Stimulated activated CD8-positive, alpha-beta memory T cell treated with anti-CD3 and anti-CD28 coated beads, Interleukin-7, amount 100 ng/mL, for 48 hours (primary cell): ENCODE measurements at regions not wholly inside any gene's neighbourhood (a gene's known extent, or its start where the extent isn't known, plus 50 kb on each side); places are given as distances from the start of the nearest gene placed in this dataset.

Experiments used
- DNase-seq, 2 donors: peaks; one replicate each; pipeline ENCODE4 v3.0.0-alpha.2; 2020; ENCODE audit warnings: low read depth in 1 of 2; ENCODE audit errors: extremely low read depth in 1 of 2

GRCh38 chr15:53307952-53308624, 451.4 kb downstream of the WDR72 start:
- DNase-seq, result no peak

- no peak for DNase-seq
These were observed 453.9 kb downstream of the WDR72 start for GRCh38 chr15:53305554-53305953.

GRCh38 chr15:53305101-53305500, 454.4 kb downstream of the WDR72 start:
- no peak for DNase-seq

- no peak for DNase-seq
These were observed 461.6 kb downstream of the WDR72 start for GRCh38 chr15:53297828-53298227.

- no peak for DNase-seq
These were observed 462.9 kb downstream of the WDR72 start for GRCh38 chr15:53296603-53297002.

- DNase-seq, result no peak
These were observed 463.9 kb downstream of the WDR72 start for GRCh38 chr15:53295574-53295973.

- DNase-seq, result no peak
These were observed 470.9 kb downstream of the WDR72 start for GRCh38 chr15:53288542-53288941.

GRCh38 chr15:53274630-53275029, 484.5 kb upstream of the ONECUT1 start:
- DNase-seq, result no peak

- no peak for DNase-seq
These were observed 482.0 kb upstream of the ONECUT1 start for GRCh38 chr15:53272116-53272515.

- DNase-seq, result no peak
These were observed 476.0 kb upstream of the ONECUT1 start for GRCh38 chr15:53266176-53266575.

- DNase-seq, result no peak
These were observed 470.5 kb upstream of the ONECUT1 start for GRCh38 chr15:53260647-53261046.

GRCh38 chr15:53256457-53256856, 466.3 kb upstream of the ONECUT1 start:
- DNase-seq, result no peak

GRCh38 chr15:53256043-53256442, 465.9 kb upstream of the ONECUT1 start:
- DNase-seq, result no peak

GRCh38 chr15:53251996-53252395, 461.9 kb upstream of the ONECUT1 start:
- DNase-seq, result no peak

GRCh38 chr15:53251523-53251922, 461.4 kb upstream of the ONECUT1 start:
- no peak for DNase-seq

GRCh38 chr15:53247041-53247708, 457.0 kb upstream of the ONECUT1 start:
- no peak for DNase-seq

GRCh38 chr15:53246404-53246803, 456.3 kb upstream of the ONECUT1 start:
- no peak for DNase-seq

- DNase-seq, result no peak
These were observed 443.7 kb upstream of the ONECUT1 start for GRCh38 chr15:53233801-53234200.

- DNase-seq, result no peak
These were observed 440.3 kb upstream of the ONECUT1 start for GRCh38 chr15:53230473-53230872.

- no peak for DNase-seq
These were observed 436.4 kb upstream of the ONECUT1 start for GRCh38 chr15:53226559-53226958.

GRCh38 chr15:53225781-53226180, 435.6 kb upstream of the ONECUT1 start:
- DNase-seq, result no peak

- DNase-seq, result no peak
These were observed 434.2 kb upstream of the ONECUT1 start for GRCh38 chr15:53224371-53224770.

GRCh38 chr15:53223815-53224214, 433.7 kb upstream of the ONECUT1 start:
- DNase-seq, result no peak
